Hepatocyte (in vitro differentiated cells): ENCODE measurements at regions not wholly inside any gene's neighbourhood (a gene's known extent, or its start where the extent isn't known, plus 50 kb on each side); places are given as distances from the start of the nearest gene placed in this dataset.

Experiments
- DNase-seq: peaks from one replicate; pipeline ENCODE4 v3.0.0-alpha.2; 2016; ENCODE audit warnings: low spot score
- H2AFZ ChIP-seq: fragments of 200-600 bp; sonication (generic); 2 replicates; pipeline ENCODE4 v1.6.0; 2016; ENCODE audit warnings: antibody characterized with exemption, mild to moderate bottlenecking
- H3K27ac ChIP-seq: fragments of 200-600 bp; sonication (generic); 2 replicates; pipeline ENCODE4 v1.5.1; 2016; ENCODE audit warnings: mild to moderate bottlenecking
- H3K27me3 ChIP-seq: fragments of 200-600 bp; sonication (generic); 2 replicates; pipeline ENCODE4 v1.6.1; 2016
- H3K36me3 ChIP-seq: fragments of 200-600 bp; sonication (generic); replicated peaks from 2 replicates; pipeline ENCODE4 v1.5.1; 2016; ENCODE audit warnings: low read depth; ENCODE audit not compliant: insufficient read depth
- H3K4me1 ChIP-seq: fragments of 200-600 bp; sonication (generic); 2 replicates; pipeline ENCODE4 v1.5.1; 2016; ENCODE audit warnings: mild to moderate bottlenecking, moderate library complexity; ENCODE audit not compliant: insufficient read depth
- H3K4me2 ChIP-seq: fragments of 200-600 bp; sonication (generic); 2 replicates; pipeline ENCODE4 v1.6.0; 2016
- H3K4me3 ChIP-seq: fragments of 200-600 bp; sonication (generic); 2 replicates; pipeline ENCODE4 v1.5.1; 2016; ENCODE audit warnings: mild to moderate bottlenecking
- H3K79me2 ChIP-seq: fragments of 200-600 bp; sonication (generic); 2 replicates; pipeline ENCODE4 v1.6.0; 2017; ENCODE audit warnings: mild to moderate bottlenecking
- H3K9me2 ChIP-seq: fragments of 200-600 bp; sonication (generic); replicated peaks from 2 replicates; pipeline ENCODE4 v1.6.0; 2017; ENCODE audit warnings: mild to moderate bottlenecking; ENCODE audit not compliant: insufficient read depth
- H3K9me3 ChIP-seq: fragments of 200-600 bp; sonication (generic); 2 replicates; pipeline ENCODE4 v1.5.1; 2016; ENCODE audit warnings: low read depth, mild to moderate bottlenecking
- H4K20me1 ChIP-seq: fragments of 200-600 bp; sonication (generic); 2 replicates; pipeline ENCODE4 v1.6.0; 2016; ENCODE audit warnings: mild to moderate bottlenecking; ENCODE audit not compliant: insufficient read depth, poor library complexity, severe bottlenecking
- EZH2 ChIP-seq: fragments of 200-600 bp; sonication (generic); IDR thresholded peaks from 2 replicates; pipeline ENCODE4 v1.6.1; 2016; ENCODE audit warnings: antibody characterized with exemption, mild to moderate bottlenecking, borderline replicate concordance
- EZH2phosphoT487 ChIP-seq: fragments of 200-600 bp; sonication (generic); IDR thresholded peaks from one replicate; pipeline ENCODE4 v1.6.1; 2018; ENCODE audit warnings: antibody characterized with exemption, mild to moderate bottlenecking, low read depth, moderate library complexity; ENCODE audit not compliant: unreplicated experiment, severe bottlenecking
- WGBS: methylation state at CpG from one replicate; pipeline ENCODE4 v1.1.6; 2016; ENCODE audit warnings: low lambda C conversion rate; ENCODE audit errors: missing lambda C conversion rate; 5-methylcytosine and 5-hydroxymethylcytosine counted together
- TF ChIP-seq, protein P1 (sequence below): fragments of 200-600 bp; sonication (generic); IDR thresholded peaks from 2 replicates; pipeline ENCODE4 v1.5.1; 2016; ENCODE audit warnings: antibody characterized with exemption, mild to moderate bottlenecking; ENCODE audit not compliant: poor library complexity

DNA sequence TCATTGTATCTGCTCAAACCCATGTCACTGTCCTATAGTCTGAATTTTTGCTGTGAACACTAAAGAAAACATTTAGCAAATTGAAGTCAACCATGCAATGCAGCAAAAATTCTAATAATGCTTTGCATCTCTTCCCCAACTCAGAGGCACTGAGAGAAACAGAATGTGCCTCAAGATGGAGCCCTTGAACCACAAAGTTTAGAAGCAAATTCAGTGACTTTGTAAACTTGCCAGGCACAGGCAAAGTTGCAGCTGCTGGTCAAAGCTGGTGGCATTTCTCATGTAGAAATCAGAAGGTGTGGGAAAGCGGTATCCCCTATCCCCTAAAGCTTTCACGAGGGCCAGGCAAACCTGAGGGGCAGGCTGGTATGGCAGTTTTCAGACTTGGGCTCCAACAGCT lies 121.7 kb upstream of the DIPK2B start:
- H3K4me1 ChIP-seq, result no peaks in the 10 kb centered on the region
- H3K9me3 ChIP-seq, result no peaks in the 10 kb centered on the region
- WGBS, result 3% methylated on average over 2 of the region's 2 CpGs
- no peak overlapping the region for H3K4me2 ChIP-seq
- no peak overlapping the region for H3K4me3 ChIP-seq
- no peaks in the 10 kb centered on the region for H3K79me2 ChIP-seq
- H3K27me3 ChIP-seq, result no peaks in the 10 kb centered on the region
- no peaks in the 10 kb centered on the region for H3K9me2 ChIP-seq
- no peaks in the 10 kb centered on the region for H3K36me3 ChIP-seq
- TF ChIP-seq, protein P1, sequence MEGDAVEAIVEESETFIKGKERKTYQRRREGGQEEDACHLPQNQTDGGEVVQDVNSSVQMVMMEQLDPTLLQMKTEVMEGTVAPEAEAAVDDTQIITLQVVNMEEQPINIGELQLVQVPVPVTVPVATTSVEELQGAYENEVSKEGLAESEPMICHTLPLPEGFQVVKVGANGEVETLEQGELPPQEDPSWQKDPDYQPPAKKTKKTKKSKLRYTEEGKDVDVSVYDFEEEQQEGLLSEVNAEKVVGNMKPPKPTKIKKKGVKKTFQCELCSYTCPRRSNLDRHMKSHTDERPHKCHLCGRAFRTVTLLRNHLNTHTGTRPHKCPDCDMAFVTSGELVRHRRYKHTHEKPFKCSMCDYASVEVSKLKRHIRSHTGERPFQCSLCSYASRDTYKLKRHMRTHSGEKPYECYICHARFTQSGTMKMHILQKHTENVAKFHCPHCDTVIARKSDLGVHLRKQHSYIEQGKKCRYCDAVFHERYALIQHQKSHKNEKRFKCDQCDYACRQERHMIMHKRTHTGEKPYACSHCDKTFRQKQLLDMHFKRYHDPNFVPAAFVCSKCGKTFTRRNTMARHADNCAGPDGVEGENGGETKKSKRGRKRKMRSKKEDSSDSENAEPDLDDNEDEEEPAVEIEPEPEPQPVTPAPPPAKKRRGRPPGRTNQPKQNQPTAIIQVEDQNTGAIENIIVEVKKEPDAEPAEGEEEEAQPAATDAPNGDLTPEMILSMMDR, result peak; percentile 67
- TF ChIP-seq EZH2 (no peak), EZH2phosphoT487 (no peak)
- no peak overlapping the region for H3K27ac ChIP-seq
- H2AFZ ChIP-seq, result no peak overlapping the region
- H4K20me1 ChIP-seq, result no peaks in the 10 kb centered on the region
- peak; percentile 64 for DNase-seq

- H3K4me3 ChIP-seq, result no peak overlapping the region
- H3K9me3 ChIP-seq, result no peaks in the 10 kb centered on the region
- no peak overlapping the region for H3K27ac ChIP-seq
- H4K20me1 ChIP-seq, result no peaks in the 10 kb centered on the region
- H3K9me2 ChIP-seq, result no peaks in the 10 kb centered on the region
- no peak for DNase-seq
- H3K36me3 ChIP-seq, result no peaks in the 10 kb centered on the region
- 68% methylated on average over 1 of the region's 1 CpG for WGBS
- no peaks in the 10 kb centered on the region for H3K4me1 ChIP-seq
- TF ChIP-seq, protein P1, result no peak
- TF ChIP-seq EZH2phosphoT487 (no peak), EZH2 (no peak)
- H3K79me2 ChIP-seq, result no peaks in the 10 kb centered on the region
- no peaks in the 10 kb centered on the region for H3K27me3 ChIP-seq
- no peak overlapping the region for H3K4me2 ChIP-seq
- no peak overlapping the region for H2AFZ ChIP-seq
These were observed 119.5 kb upstream of the DIPK2B start for GRCh38 chrX:45320191-45320590.

DNA sequence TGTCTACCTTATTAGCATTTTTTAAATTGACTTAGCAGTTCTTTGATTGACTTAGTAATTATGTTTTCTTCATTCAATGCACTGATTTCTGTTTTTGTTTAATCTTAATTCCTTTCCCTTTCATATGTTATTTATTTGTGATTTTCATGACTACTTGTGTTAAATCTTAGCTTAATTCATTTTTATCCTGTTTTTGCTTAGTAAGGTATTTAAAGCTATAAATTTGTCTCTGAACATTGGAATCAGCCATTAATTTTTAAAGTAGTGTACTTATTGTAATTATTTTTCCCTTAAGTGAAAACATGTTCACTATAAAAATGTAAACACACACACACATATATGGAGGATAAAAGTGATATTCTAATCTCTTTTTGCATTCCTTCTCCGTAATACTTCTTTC lies 109.1 kb upstream of the DIPK2B start:
- no peak overlapping the region for H3K27ac ChIP-seq
- H3K79me2 ChIP-seq, result no peaks in the 10 kb centered on the region
- 67% methylated on average over 1 of the region's 1 CpG for WGBS
- no peak for DNase-seq
- no peaks in the 10 kb centered on the region for H3K4me1 ChIP-seq
- H3K4me2 ChIP-seq, result no peak overlapping the region
- H3K36me3 ChIP-seq, result no peaks in the 10 kb centered on the region
- TF ChIP-seq, protein P1, result no peak
- TF ChIP-seq EZH2 (no peak), EZH2phosphoT487 (no peak)
- H4K20me1 ChIP-seq, result no peaks in the 10 kb centered on the region
- no peak overlapping the region for H3K4me3 ChIP-seq
- no peaks in the 10 kb centered on the region for H3K27me3 ChIP-seq
- H3K9me2 ChIP-seq, result no peaks in the 10 kb centered on the region
- H3K9me3 ChIP-seq, result no peaks in the 10 kb centered on the region
- H2AFZ ChIP-seq, result no peak overlapping the region

DNA sequence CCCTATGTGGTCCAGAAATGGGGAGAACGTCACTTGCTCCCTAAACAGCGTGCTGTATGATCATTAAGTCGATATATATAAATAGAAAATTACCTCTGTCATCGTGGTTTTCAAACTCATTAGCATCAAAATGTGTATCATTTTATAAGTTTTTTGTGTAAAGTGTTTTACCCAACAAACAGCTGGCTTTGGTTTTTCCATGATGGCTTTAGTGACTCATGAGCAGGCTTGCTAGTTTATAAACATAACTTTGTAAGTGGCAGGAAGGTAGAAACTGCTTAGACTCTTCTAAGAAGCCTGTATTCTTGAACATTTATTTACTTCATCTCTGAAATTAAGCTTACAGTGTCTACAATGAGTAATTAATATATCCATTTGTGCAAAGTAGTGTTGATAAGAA lies 108.4 kb upstream of the DIPK2B start:
- no peaks in the 10 kb centered on the region for H3K9me2 ChIP-seq
- H3K4me3 ChIP-seq, result no peak overlapping the region
- no peaks in the 10 kb centered on the region for H3K27me3 ChIP-seq
- no peak for DNase-seq
- TF ChIP-seq EZH2phosphoT487 (no peak), EZH2 (no peak)
- TF ChIP-seq, protein P1, result no peak
- no peak overlapping the region for H3K4me2 ChIP-seq
- no peak overlapping the region for H3K27ac ChIP-seq
- H4K20me1 ChIP-seq, result no peaks in the 10 kb centered on the region
- H2AFZ ChIP-seq, result no peak overlapping the region
- H3K36me3 ChIP-seq, result no peaks in the 10 kb centered on the region
- H3K4me1 ChIP-seq, result no peaks in the 10 kb centered on the region
- no peaks in the 10 kb centered on the region for H3K9me3 ChIP-seq
- H3K79me2 ChIP-seq, result no peaks in the 10 kb centered on the region
- 56% methylated on average over 4 of the region's 4 CpGs for WGBS
